Gastroesophageal sphincter (tissue), 3 donors: ENCODE measurements at regions not wholly inside any gene's neighbourhood (a gene's known extent, or its start where the extent isn't known, plus 50 kb on each side); places are given as distances from the start of the nearest gene placed in this dataset.

Source experiments
- EP300 ChIP-seq: sonication (generic); formaldehyde crosslinking; IDR thresholded peaks from one replicate; pipeline ENCODE4 v1.6.1; 2017; ENCODE audit warnings: antibody characterized with exemption, mild to moderate bottlenecking
- POLR2A ChIP-seq, 2 donors: fragments of 450-650 bp; IDR thresholded peaks; one replicate each; pipeline ENCODE4 v1.6.1; 2017; ENCODE audit warnings: antibody characterized with exemption in 2 of 2, mild to moderate bottlenecking in 2 of 2, moderate library complexity in 1 of 2
- POLR2AphosphoS5 ChIP-seq: sonication (generic); formaldehyde crosslinking; IDR thresholded peaks from one replicate; pipeline ENCODE4 v1.6.1; 2017; ENCODE audit warnings: antibody characterized with exemption
- TF ChIP-seq, protein P1 (sequence below), 4 experiments: fragments of 200-600 bp in 2 of 4; fragments of 450-650 bp in 2 of 4; sonication (generic) in 1 of 4; IDR thresholded peaks; one replicate each; pipeline ENCODE4 v1.5.1; 2017 to 2019; ENCODE audit warnings: antibody characterized with exemption in 4 of 4, mild to moderate bottlenecking in 2 of 4, moderate library complexity in 2 of 4

DNA sequence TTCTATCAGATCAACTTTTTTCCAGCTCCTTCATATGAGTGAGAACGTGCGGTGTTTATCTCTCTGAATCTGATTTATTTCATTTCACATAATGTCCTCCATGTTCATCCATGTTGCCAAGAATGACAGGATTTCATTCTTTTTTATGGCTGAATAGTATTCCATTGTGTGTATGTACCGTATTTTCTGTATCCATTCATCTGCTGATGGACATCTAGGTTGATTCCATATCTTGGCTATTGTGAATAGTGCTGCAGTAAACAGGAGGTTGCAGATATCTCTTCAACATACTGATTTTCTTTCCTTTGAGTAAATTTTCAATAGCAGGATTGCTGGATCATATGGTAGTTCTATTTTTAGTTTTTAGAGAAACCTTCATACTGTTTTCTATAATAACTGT lies 388.5 kb downstream of the DCDC2C start:
- TF ChIP-seq, protein P1, sequence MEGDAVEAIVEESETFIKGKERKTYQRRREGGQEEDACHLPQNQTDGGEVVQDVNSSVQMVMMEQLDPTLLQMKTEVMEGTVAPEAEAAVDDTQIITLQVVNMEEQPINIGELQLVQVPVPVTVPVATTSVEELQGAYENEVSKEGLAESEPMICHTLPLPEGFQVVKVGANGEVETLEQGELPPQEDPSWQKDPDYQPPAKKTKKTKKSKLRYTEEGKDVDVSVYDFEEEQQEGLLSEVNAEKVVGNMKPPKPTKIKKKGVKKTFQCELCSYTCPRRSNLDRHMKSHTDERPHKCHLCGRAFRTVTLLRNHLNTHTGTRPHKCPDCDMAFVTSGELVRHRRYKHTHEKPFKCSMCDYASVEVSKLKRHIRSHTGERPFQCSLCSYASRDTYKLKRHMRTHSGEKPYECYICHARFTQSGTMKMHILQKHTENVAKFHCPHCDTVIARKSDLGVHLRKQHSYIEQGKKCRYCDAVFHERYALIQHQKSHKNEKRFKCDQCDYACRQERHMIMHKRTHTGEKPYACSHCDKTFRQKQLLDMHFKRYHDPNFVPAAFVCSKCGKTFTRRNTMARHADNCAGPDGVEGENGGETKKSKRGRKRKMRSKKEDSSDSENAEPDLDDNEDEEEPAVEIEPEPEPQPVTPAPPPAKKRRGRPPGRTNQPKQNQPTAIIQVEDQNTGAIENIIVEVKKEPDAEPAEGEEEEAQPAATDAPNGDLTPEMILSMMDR (IDR thresholded peaks at IDR 0.05): no peak
- no peak for TF ChIP-seq POLR2A (IDR thresholded peaks at IDR 0.05)
- no peak for TF ChIP-seq POLR2AphosphoS5
- TF ChIP-seq EP300: no peak
